Loucy (cell line): ENCODE measurements at regions not wholly inside any gene's neighbourhood (a gene's known extent, or its start where the extent isn't known, plus 50 kb on each side); places are given as distances from the start of the nearest gene placed in this dataset.

ENCODE experiments used
- CTCF ChIP-seq: fragments of 200-600 bp; sonication (generic); conservative IDR thresholded peaks from 2 replicates; pipeline ENCODE4 v1.5.1; 2014; ENCODE audit warnings: mild to moderate bottlenecking, antibody characterized with exemption, low read length
- EZH2phosphoT487 ChIP-seq: fragments of 200-600 bp; IDR thresholded peaks from 2 replicates; pipeline ENCODE4 v1.6.1; 2018; ENCODE audit warnings: antibody characterized with exemption, mild to moderate bottlenecking, moderate library complexity, borderline replicate concordance

DNA sequence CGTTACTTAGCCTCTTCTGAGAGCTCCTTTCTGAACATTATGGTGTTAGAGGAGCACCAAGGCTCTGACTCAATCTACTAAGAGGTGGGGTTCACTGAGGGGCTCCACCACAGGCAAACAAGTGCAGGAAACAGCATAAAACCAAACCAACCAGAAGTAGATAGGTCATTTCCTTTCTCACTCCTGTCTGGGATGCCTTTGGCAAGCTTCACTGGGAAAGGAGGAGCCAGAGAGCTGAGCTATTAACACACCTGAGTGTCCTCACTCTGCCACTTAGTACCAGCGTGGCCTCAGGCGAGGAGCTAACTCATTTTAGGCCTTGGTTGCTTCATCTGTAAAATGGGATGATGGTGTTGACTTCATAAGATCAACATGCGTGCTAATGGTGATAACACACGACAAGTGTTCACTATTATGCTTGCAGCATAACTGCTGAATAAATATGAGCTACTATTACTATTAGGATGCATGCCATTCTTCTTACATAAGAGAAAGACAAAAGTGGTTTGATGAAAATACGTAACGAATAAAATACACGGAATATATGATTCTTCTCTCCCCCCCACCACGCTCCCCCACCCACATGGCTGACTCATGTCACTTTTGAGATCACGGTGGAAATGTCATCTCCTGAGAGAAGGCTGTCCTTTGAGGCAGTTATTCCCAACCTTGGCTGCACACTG lies 185.4 kb downstream of the BCAS1 start:
- TF ChIP-seq CTCF = no peak
- no peak for TF ChIP-seq EZH2phosphoT487
